ENCODE measurements at regions not wholly inside any gene's neighbourhood (a gene's known extent, or its start where the extent isn't known, plus 50 kb on each side); places are given as distances from the start of the nearest gene placed in this dataset.

- TF ChIP-seq CTCF (IDR thresholded peaks at IDR 0.05) (no peak), POLR2A (IDR thresholded peaks at IDR 0.05) (no peak)
Measured at GRCh38 chr1:38662126-38662525, 197.4 kb downstream of the RRAGC start.

Data from breast epithelium (tissue), 3 donors.